AG10803 (cell line): ENCODE measurements at regions not wholly inside any gene's neighbourhood (a gene's known extent, or its start where the extent isn't known, plus 50 kb on each side); places are given as distances from the start of the nearest gene placed in this dataset.

Experiments
- DNase-seq: peaks from one replicate; pipeline ENCODE4 v3.0.0; 2010; ENCODE audit warnings: low read depth
- H3K4me3 ChIP-seq: 2 replicates; pipeline ENCODE4 v1.5.1; 2011; ENCODE audit warnings: mild to moderate bottlenecking, low read length, control low read depth
- TF ChIP-seq, protein P1 (sequence below): conservative IDR thresholded peaks from 2 replicates; pipeline ENCODE4 v1.5.1; 2011; ENCODE audit warnings: mild to moderate bottlenecking, low read length, control low read depth, inconsistent platforms

- TF ChIP-seq, protein P1, sequence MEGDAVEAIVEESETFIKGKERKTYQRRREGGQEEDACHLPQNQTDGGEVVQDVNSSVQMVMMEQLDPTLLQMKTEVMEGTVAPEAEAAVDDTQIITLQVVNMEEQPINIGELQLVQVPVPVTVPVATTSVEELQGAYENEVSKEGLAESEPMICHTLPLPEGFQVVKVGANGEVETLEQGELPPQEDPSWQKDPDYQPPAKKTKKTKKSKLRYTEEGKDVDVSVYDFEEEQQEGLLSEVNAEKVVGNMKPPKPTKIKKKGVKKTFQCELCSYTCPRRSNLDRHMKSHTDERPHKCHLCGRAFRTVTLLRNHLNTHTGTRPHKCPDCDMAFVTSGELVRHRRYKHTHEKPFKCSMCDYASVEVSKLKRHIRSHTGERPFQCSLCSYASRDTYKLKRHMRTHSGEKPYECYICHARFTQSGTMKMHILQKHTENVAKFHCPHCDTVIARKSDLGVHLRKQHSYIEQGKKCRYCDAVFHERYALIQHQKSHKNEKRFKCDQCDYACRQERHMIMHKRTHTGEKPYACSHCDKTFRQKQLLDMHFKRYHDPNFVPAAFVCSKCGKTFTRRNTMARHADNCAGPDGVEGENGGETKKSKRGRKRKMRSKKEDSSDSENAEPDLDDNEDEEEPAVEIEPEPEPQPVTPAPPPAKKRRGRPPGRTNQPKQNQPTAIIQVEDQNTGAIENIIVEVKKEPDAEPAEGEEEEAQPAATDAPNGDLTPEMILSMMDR, result no peak
- DNase-seq, result no peak
- no peak overlapping the region for H3K4me3 ChIP-seq
Measured at GRCh38 chr5:8814105-8814504, 731.8 kb downstream of the SEMA5A start.

DNA sequence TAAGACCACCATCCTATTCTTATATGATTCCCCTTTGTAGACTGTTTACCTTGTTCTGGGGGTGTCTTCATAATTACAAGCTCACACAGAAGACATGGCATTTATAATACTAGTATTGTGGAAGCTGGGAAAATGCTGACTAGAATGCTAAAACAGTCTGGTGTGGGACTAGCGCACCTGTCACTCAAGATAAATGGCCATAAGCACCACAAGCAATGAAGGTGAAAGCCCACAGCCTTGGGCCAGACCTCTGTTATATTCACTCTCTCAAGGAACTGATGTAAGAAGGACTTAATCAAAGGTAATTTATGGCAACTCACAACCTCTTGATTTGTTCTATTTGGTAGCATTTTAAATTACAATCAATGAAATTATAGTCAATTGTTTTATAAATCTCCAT, 721.5 kb downstream of the SEMA5A start:
- DNase-seq, result no peak
- H3K4me3 ChIP-seq, result no peak overlapping the region
- TF ChIP-seq, protein P1, result no peak

- no peak overlapping the region for H3K4me3 ChIP-seq
- no peak for DNase-seq
Measured at GRCh38 chr5:8825139-8825757, 720.6 kb downstream of the SEMA5A start.

DNA sequence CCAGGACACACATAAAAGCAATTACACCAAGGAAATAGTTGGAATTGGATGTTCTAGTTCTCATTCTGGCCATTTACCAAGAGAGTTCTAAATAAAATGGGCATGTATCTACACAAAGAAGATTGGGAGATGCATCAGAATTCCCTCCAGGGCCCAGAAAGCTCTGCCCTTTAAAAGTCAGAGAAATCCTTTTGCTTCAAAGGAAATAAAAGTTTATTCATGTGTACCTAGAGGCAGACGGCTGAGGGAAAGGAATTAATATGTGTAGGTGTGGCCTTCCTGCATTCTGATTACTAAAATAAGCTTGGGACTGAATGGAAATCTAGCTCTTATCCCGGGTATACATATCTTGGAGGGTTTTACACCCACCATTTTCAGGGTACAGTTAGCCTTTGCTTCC, 719.4 kb downstream of the SEMA5A start:
- no peak for DNase-seq
- TF ChIP-seq, protein P1, result no peak
- H3K4me3 ChIP-seq, result no peak overlapping the region

More at GRCh38 chr5:8825139-8825757, 720.6 kb downstream of the SEMA5A start:
- TF ChIP-seq, protein P1, result no peak

GRCh38 chr5:8827696-8828095, 718.2 kb downstream of the SEMA5A start:
- peak; percentile 11 for DNase-seq
- no peak overlapping the region for H3K4me3 ChIP-seq
- TF ChIP-seq, protein P1, result no peak

GRCh38 chr5:8828596-8829322, 717.1 kb downstream of the SEMA5A start:
- DNase-seq, result peak; percentile 17
- TF ChIP-seq, protein P1, result no peak

GRCh38 chr5:8829323-8830029, 716.4 kb downstream of the SEMA5A start:
- no peak overlapping the region for H3K4me3 ChIP-seq
- TF ChIP-seq, protein P1, result no peak
- peak; percentile 96 for DNase-seq

More at GRCh38 chr5:8828596-8829322, 717.1 kb downstream of the SEMA5A start:
- H3K4me3 ChIP-seq, result no peak overlapping the region
